ENCODE measurements at regions not wholly inside any gene's neighbourhood (a gene's known extent, or its start where the extent isn't known, plus 50 kb on each side); places are given as distances from the start of the nearest gene placed in this dataset.

GRCh38 chr12:125473501-125473900 is 408.3 kb downstream of the AACS start:
- DNase-seq (ENCODE audit: low read depth in 1 of 2, low spot score in 1 of 2): no peak

- DNase-seq (ENCODE audit: low read depth in 1 of 2, low spot score in 1 of 2): no peak
Observed at GRCh38 chr12:125487336-125487735, 422.1 kb downstream of the AACS start.

DNA sequence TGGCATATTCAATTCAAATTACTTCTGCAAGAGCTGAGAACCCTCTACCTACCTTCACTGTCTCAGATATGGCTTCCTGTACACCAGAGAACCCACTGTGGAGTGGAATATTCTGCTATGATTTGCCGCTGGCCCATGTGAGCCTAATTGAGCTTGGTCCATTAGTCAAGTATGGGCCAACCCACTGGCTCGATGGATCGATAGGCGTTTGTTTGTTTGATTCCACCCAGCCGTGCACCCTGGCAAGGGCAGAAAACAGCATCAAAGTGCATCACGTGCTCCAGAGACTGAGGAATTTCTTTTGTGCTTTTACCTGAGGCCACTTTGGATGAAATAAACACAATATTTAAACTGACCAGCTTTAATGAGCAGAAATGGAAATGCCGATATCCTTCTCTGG is 426.3 kb downstream of the AACS start:
- DNase-seq (ENCODE audit: low read depth in 1 of 2, low spot score in 1 of 2): no peak

DNA sequence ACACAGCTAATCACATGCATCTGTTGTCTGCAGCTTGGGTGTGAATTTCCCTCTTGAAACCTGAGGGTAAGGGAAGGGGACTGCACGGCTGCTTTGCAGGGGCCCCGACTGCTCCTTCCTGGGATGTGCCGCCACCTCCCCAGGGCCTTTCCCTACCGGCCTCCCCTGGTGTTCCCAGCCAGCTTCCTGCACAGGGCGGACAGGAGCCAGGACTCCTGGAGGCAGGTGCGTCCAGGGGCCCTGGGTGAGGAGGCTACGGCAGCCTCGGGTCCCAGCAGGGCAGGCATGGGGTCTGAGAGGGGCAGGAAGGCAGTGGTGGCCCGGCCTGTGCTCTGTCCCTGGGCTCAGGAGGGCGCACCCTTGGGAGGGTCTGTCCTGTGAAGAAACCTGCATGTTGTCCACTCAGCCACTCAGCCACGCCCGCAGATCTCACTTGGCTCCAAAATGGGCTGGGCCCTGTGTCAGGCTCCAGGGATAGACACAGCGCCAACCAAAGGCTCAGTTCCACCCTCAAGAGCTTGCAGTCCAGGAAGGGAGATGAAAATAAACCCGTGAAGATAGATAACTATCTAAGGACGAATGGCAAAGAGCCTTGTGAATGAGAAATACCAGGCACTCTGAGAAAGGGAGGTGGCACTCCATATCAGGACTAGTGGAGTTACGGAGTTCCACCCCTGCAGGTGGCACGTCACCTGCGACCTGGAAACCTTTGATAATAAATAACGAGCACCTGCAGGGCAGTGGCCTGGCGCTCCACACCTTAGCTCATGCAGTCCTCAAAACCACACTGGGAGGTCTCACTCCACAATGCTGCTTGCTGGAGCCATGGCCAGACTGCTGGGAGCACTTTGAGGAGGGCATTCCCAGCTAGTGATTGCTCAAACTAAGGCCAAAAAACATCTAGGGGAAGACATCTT is 427.4 kb downstream of the AACS start:
- DNase-seq (ENCODE audit: low read depth in 1 of 2, low spot score in 1 of 2): no peak

GRCh38 chr12:125493704-125494308 is 428.6 kb downstream of the AACS start:
- DNase-seq (ENCODE audit: low read depth in 1 of 2, low spot score in 1 of 2): no peak

GRCh38 chr12:125503128-125503527 is 437.9 kb downstream of the AACS start:
- no peak for DNase-seq (ENCODE audit: low read depth in 1 of 2, low spot score in 1 of 2)

DNA sequence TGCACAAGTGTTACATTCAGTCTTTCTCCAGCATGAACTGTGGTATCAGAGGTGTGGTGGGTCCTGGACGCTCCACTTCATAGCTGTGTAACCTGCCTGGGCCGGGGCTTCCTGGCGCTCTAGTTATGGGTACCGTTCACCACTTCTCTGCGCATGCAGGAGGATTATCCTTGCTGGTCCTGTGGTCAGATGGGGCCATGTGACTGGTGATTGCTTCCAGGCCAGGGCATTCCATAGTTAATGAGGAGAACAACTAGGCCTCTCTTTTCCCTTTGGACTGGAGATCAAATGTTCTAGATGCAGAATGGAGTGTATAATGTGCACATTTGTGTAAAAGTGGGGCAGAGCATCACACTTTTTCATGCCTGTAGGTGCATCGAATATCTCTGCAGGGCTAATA is 444.0 kb downstream of the AACS start:
- no peak for DNase-seq (ENCODE audit: low read depth in 1 of 2, low spot score in 1 of 2)

GRCh38 chr12:125512541-125513298 is 447.5 kb downstream of the AACS start:
- DNase-seq (ENCODE audit: low read depth in 1 of 2, low spot score in 1 of 2): no peak

GRCh38 chr12:125515887-125516286 is 450.7 kb downstream of the AACS start:
- no peak for DNase-seq (ENCODE audit: low read depth in 1 of 2, low spot score in 1 of 2)

- no peak for DNase-seq (ENCODE audit: low read depth in 1 of 2, low spot score in 1 of 2)
Observed at GRCh38 chr12:125518074-125518473, 452.8 kb downstream of the AACS start.

GRCh38 chr12:125519026-125519651 is 453.9 kb downstream of the AACS start:
- no peak for DNase-seq (ENCODE audit: low read depth in 1 of 2, low spot score in 1 of 2)

DNA sequence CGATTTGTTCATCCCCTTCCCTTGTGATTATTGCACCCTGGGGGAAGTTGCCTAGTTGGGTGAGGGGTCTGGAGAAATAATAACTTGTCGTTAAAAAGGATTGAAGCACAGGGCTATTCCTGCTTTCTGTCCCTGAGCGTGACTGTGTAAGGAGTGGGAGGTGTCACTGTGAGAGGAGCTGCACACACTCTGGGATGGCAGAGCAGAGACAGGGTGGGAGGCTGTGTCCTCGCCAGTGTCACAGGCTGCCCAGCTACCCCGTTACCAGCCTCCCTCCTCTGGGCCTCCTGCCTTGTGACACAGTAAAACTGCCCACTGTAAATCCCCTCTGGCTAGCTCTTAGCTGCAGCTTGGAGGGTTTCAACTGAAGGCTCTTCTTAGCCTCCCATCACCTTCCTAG is 460.6 kb downstream of the AACS start:
- DNase-seq (ENCODE audit: low read depth in 1 of 2, low spot score in 1 of 2): no peak

DNA sequence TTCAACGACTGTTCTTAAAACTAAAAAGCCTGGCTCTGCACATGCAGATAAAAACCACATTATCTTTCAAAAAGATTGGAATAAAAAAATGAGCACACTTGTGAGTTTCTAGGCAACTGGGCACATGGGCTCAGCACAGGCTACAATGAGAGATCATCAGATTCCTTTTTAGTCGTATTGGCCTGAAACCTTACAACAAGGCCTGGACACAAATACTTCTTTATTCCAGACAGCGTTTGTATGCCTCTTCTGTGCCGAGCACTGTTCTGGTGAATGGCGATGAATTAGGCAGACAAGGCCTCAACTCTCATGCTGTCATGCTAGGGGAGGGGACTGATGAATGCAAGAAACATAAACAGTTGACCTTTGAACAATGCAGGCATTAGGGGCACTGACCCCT is 463.0 kb downstream of the AACS start:
- no peak for DNase-seq (ENCODE audit: low read depth in 1 of 2, low spot score in 1 of 2)

GRCh38 chr12:125530201-125530600 is 465.0 kb downstream of the AACS start:
- DNase-seq (ENCODE audit: low read depth in 1 of 2, low spot score in 1 of 2): no peak

DNA sequence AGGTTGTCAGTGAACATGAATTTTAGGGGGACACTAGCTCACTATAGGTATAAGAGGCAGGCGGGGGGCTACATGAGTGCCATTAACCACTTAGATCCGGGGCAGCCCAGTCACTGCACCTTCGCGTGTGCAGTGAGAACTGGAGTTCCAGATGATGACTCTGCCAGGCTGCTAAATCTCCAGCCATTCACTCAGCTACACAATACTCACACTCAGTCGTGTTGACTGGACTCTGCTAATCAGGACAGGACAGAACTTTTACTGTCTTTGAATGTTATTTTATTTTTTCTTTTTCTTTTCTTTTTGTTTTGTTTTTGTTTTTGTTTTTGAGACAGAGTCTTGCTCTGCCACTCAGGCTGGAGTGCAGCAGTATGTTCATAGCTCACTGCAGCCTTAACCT is 465.6 kb downstream of the AACS start:
- no peak for DNase-seq (ENCODE audit: low read depth in 1 of 2, low spot score in 1 of 2)

DNA sequence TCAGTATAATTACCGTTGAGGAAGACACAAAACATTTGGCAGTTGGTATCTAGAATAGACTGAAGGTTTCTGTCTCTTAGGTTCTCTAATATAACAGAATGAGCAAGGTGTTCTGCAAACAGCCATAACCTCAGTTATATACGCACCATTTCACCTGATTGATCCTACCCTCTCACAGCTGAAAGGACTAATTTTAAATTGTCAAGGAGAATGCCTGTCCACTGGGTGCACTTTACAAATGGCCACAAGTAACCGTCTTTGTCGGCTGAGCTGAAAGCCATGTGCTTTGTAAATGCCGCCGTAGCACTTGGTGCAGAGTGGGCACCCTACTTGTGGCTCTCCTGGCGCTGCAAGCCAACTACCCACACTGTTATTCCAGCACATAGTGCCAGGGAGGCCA is 466.3 kb downstream of the AACS start:
- no peak for DNase-seq (ENCODE audit: low read depth in 1 of 2, low spot score in 1 of 2)

DNA sequence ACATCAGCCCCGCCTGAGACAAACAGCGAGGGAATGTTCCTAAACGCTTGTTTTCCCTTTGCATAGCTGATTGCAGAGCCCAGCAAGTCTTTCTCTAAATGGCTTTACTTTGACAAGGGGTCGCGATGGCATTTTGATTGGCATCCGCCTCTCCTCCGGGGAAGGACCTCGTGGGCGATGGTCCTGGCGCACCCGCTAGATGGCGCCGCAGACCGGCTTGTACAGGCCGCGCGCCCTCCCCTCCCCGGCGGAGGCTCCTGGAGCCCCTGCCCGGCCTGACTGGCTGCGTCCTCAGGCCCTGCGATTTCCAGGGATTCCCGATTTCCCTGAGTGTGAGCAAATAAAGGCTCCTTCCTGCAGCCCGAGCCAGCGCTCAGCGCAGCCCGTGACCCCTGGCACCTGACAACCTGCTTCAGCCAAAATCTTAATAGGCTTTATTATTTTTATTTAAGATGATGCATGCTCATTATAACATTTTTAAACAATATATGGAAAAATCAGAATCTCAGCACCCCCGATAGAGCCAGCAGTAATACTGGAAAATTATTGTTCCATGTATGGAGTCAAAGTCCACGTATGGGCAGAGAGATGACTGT is 468.3 kb downstream of the AACS start:
- no peak for DNase-seq (ENCODE audit: low read depth in 1 of 2, low spot score in 1 of 2)

DNA sequence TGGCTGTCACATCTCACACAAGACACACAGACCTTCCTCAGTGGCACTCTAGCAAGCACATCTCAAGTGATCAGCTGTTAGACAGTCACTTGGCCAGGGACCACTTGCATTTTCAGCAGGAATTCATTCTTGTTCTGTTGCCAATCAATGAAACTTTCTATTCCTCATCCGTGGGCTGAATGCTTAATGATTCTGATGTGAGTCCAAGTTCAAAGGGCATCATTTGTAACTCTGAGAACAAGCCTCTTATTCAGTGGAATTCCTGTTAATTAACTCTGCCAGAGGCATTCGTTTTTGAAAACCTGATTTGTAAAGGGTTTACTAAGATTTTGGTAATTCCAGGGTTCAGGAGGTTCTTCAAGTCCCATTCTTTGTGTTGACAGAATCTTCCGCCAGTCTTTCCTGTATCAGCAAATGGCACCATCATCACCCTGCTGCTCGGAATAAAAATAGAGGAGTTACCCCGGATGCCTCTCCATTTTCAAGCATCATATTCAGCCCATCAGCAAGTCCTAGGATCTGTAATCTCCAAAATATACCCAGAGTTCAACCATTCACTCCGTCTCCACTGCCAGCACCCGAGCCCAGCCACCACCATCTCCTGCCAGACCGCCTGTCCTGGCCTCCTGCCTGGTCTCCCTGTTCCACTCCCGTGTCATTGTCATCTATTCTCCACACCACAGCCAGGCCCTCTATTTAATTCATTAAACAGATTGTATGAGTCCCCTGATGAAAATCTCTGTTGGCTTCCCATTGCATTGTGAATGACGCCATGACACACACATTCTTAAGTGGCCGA is 473.4 kb downstream of the AACS start:
- DNase-seq (ENCODE audit: low read depth in 1 of 2, low spot score in 1 of 2): no peak

DNA sequence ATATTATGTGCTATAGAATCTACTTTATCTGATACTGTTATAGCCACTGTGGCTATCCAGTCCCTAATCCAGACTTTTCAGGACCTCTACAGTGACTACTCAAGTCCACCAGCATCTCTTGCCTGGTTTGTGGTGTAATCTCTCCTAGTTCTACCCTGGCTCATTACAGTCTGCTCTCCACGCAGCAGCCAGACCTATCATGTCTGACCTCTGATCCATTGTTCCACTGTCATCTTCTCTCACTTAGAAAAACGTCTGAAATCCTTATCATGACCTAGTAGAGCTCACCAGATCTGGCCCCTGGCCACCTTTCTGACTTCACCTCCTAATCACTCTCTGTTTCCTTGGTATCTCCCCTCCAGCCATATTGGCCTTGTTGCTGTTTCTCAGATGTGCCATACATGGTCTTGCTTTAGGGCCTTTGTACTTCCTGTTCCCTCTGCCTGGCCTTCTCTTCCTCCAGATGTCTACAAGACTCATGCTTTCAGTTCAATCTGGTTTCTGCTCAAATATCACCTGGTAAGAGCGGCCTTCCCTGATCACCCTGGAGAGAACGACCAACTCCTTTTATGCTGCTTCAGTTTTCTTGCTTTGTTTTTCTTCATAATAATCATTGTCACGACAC is 475.5 kb downstream of the AACS start:
- no peak for DNase-seq (ENCODE audit: low read depth in 1 of 2, low spot score in 1 of 2)

DNA sequence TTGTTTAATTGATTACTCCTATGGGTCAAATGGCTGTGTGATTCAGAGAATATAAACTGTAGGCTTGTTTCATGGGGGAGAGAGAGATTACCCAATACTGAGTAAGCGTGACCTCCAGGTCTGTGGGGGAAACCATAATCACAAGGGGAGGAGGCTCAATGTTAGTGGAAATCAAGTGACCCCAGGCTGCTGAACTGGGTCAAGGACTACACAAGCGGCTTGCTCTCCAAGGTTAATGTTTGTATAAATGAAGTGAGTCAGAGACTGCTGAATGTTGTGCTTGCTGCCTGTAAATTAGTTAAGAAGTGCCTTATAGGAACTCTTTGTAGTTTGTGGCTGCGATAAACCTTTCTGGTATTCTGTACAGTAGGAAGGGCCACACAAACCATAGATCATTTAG is 479.7 kb downstream of the AACS start:
- no peak for DNase-seq (ENCODE audit: low read depth in 1 of 2, low spot score in 1 of 2)
